ENCODE measurements at regions not wholly inside any gene's neighbourhood (a gene's known extent, or its start where the extent isn't known, plus 50 kb on each side); places are given as distances from the start of the nearest gene placed in this dataset.

DNA sequence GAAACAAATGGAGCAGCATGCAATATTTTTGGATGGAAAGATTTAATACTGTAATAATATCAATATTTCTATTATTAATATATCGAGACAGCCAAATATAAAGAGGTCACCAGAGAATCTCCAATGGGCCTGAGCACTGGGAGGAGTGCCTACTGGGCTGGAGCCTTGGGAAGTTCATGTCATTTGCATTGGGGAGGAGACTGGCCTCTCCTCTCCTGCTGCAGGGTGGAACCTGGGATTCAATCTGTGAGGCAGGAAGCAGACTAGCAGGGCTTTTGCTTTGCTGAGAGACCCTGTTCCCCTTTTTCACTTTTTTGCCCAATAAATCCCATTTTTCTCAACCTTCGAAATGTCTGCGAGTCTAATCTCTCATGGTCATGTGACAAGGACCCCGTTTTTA lies 390.6 kb upstream of the CYRIA start:
- Mint-ChIP-seq H3K27ac (no peak overlapping the region), H3K27me3 (no peaks in the 10 kb centered on the region), H3K9me3 (ENCODE audit: insufficient read depth) (no peaks in the 10 kb centered on the region), H3K4me3 (no peak overlapping the region), H3K4me1 (peaks cover 33% of the 10 kb centered on the region)
- H3K27me3 ChIP-seq (replicated peaks in 1 of 4; ENCODE audit: control extremely low read depth in 1 of 4, control insufficient read depth in 3 of 4, insufficient read depth in 4 of 4, low read length in 3 of 4): no peaks in the 10 kb centered on the region
- H3K36me3 ChIP-seq (replicated peaks in 1 of 2; ENCODE audit: control extremely low read depth in 1 of 2, control insufficient read depth in 1 of 2, extremely low read depth in 1 of 2, insufficient read depth in 2 of 2, low read length in 1 of 2): no peaks in the 10 kb centered on the region
- no peak overlapping the region for H3K4me3 ChIP-seq (ENCODE audit: control extremely low read depth in 1 of 5, extremely low read depth in 1 of 5, insufficient read depth in 1 of 5, low read depth in 2 of 5, low read length in 4 of 5)
- DNase-seq (no peak), ATAC-seq (ENCODE audit: low read depth) (no peak)
- no peaks in the 10 kb centered on the region for H4K20me1 ChIP-seq (ENCODE audit: control insufficient read depth, insufficient read depth, low read length, poor library complexity, severe bottlenecking)
- ChIA-PET POLR2A (no interaction called here), CTCF (no interaction called here)
- TF ChIP-seq CTCF (IDR thresholded peaks at IDR 0.05) (no peak), EZH2 (IDR thresholded peaks at IDR 0.05; ENCODE audit: borderline replicate concordance, insufficient read depth, low read depth, low read length, poor library complexity, severe bottlenecking) (no peak)
- intact Hi-C loops (cut with micrococcal nuclease): no loop called here
- H3K4me2 ChIP-seq (replicated peaks; ENCODE audit: low read depth, low read length, poor library complexity, severe bottlenecking): no peak overlapping the region
- WGBS (ENCODE audit: insufficient coverage): 80% methylated on average over 2 of the region's 4 CpGs
- H2AFZ ChIP-seq (ENCODE audit: insufficient read depth, low read depth, low read length, poor library complexity, severe bottlenecking): no peak overlapping the region
- H3K9me3 ChIP-seq (ENCODE audit: control extremely low read depth in 1 of 3, control insufficient read depth in 2 of 3, insufficient read depth in 1 of 3, low read length in 2 of 3): no peaks in the 10 kb centered on the region
- H3K27ac ChIP-seq (ENCODE audit: low read length in 2 of 2): no peak overlapping the region
- no peaks in the 10 kb centered on the region for H3K79me2 ChIP-seq (ENCODE audit: control insufficient read depth, insufficient read depth, low read length)
- H3K9ac ChIP-seq (ENCODE audit: low read length): no peak overlapping the region
- H3K4me1 ChIP-seq (ENCODE audit: control insufficient read depth in 2 of 2, insufficient read depth in 2 of 2, low read length in 2 of 2): peaks cover 5 to 6% of the 10 kb centered on the region in 2 donors

GRCh38 chr2:17052001-17052400 lies 386.4 kb upstream of the CYRIA start:
- Histone ChIP-seq H3K9me3 (ENCODE audit: control extremely low read depth in 1 of 3, control insufficient read depth in 2 of 3, insufficient read depth in 1 of 3, low read length in 2 of 3) (no peaks in the 10 kb centered on the region), H3K27ac (ENCODE audit: low read length in 2 of 2) (no peak overlapping the region), H3K27me3 (replicated peaks in 1 of 4; ENCODE audit: control extremely low read depth in 1 of 4, control insufficient read depth in 3 of 4, insufficient read depth in 4 of 4, low read length in 3 of 4) (no peaks in the 10 kb centered on the region), H3K9ac (ENCODE audit: low read length) (no peak overlapping the region), H3K4me1 (ENCODE audit: control insufficient read depth in 2 of 2, insufficient read depth in 2 of 2, low read length in 2 of 2) (peaks cover 0 to 5% of the 10 kb centered on the region in 2 donors), H3K4me2 (replicated peaks; ENCODE audit: low read depth, low read length, poor library complexity, severe bottlenecking) (no peak overlapping the region), H3K4me3 (ENCODE audit: control extremely low read depth in 1 of 5, extremely low read depth in 1 of 5, insufficient read depth in 1 of 5, low read depth in 2 of 5, low read length in 4 of 5) (no peak overlapping the region), H2AFZ (ENCODE audit: insufficient read depth, low read depth, low read length, poor library complexity, severe bottlenecking) (no peak overlapping the region), H3K79me2 (ENCODE audit: control insufficient read depth, insufficient read depth, low read length) (no peaks in the 10 kb centered on the region), H4K20me1 (ENCODE audit: control insufficient read depth, insufficient read depth, low read length, poor library complexity, severe bottlenecking) (no peaks in the 10 kb centered on the region), H3K36me3 (replicated peaks in 1 of 2; ENCODE audit: control extremely low read depth in 1 of 2, control insufficient read depth in 1 of 2, extremely low read depth in 1 of 2, insufficient read depth in 2 of 2, low read length in 1 of 2) (no peaks in the 10 kb centered on the region)
- H3K4me3 Mint-ChIP-seq: no peak overlapping the region
- WGBS (ENCODE audit: insufficient coverage): no CpG with 5 or more reads among the region's 5 CpGs
- no peak overlapping the region for H3K27ac Mint-ChIP-seq
- DNase-seq (no peak), ATAC-seq (ENCODE audit: low read depth) (no peak)
- H3K27me3 Mint-ChIP-seq: no peaks in the 10 kb centered on the region
- ChIA-PET CTCF (no interaction called here), POLR2A (no interaction called here)
- H3K9me3 Mint-ChIP-seq (ENCODE audit: insufficient read depth): no peaks in the 10 kb centered on the region
- intact Hi-C loops (cut with micrococcal nuclease): no loop called here
- peaks cover 6% of the 10 kb centered on the region for H3K4me1 Mint-ChIP-seq
- TF ChIP-seq EZH2 (IDR thresholded peaks at IDR 0.05; ENCODE audit: borderline replicate concordance, insufficient read depth, low read depth, low read length, poor library complexity, severe bottlenecking) (no peak), CTCF (IDR thresholded peaks at IDR 0.05) (no peak)
